ENCODE measurements at regions not wholly inside any gene's neighbourhood (a gene's known extent, or its start where the extent isn't known, plus 50 kb on each side); places are given as distances from the start of the nearest gene placed in this dataset.

GRCh38 chr10:78806681-78807221, 262.0 kb upstream of the ZMIZ1 start:
- DNase-seq = no peak

GRCh38 chr10:78807504-78808203, 261.1 kb upstream of the ZMIZ1 start:
- no peak for DNase-seq

DNA sequence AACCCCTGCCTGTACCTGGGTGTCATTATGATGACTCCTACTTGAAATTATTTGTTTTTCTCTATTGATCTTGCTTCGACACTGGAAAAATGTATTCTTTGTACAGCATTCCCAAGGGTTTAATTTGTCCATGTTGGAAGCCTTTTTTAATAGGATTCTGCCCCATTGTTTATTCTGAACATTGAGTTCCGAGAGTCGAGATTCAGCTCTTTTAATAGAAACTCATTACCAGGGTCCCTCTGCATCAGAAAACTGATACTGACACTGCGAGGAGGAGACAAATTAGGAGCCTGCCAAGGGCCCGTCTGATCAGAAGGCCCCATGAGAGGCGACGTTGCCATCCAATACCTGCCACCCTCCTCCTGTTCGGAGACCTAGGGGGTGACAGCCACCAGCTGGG, 260.5 kb upstream of the ZMIZ1 start:
- no peak for DNase-seq

DNA sequence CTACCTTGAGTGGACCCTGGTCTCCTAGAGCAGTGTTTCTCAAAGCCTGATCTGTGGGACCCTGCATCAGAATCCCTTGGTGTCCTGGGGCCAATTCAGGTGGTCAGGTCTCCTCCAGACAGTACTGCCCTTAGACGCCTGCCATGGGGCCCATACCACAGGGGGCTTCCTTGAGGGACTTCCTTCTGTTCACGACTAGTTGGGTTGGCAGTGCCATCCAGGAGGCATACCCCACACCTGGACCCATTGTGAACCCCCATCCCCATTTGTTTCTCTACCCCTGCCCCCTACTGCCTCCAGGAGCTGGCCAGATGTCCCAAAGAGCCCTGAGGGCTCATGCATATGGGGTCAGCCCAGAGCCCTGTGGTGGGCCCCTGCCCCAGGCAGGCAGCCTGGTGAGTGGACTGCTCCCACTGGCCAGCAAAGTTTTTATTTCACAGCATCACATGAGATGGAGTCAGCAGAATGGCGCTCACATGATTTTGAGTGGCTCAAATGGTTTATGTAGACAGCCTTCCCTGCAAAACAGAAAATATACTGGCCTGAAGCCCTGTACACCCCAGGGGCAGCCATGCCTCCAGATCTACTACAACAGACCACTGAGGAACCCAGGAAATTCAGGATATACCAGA, 259.9 kb upstream of the ZMIZ1 start:
- DNase-seq = no peak

DNA sequence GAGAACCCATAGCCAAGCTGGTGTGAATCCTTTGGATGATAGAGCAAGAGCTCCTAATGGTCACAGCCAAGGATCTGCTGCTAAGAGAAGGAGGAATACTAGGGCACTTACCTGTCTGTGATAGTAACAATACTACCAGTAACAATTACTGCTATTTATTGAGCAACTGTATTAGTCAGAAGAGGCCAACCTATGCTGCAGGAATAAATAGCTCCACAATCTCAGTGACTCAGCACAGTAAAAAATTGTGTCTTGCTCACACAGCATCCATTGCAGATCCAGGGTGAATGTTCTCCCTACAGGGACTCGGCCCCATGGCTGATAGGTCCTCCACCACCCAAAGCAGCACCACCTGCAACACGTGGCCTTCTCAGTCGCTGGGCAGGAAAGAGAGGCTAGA, 257.6 kb upstream of the ZMIZ1 start:
- no peak for DNase-seq

DNA sequence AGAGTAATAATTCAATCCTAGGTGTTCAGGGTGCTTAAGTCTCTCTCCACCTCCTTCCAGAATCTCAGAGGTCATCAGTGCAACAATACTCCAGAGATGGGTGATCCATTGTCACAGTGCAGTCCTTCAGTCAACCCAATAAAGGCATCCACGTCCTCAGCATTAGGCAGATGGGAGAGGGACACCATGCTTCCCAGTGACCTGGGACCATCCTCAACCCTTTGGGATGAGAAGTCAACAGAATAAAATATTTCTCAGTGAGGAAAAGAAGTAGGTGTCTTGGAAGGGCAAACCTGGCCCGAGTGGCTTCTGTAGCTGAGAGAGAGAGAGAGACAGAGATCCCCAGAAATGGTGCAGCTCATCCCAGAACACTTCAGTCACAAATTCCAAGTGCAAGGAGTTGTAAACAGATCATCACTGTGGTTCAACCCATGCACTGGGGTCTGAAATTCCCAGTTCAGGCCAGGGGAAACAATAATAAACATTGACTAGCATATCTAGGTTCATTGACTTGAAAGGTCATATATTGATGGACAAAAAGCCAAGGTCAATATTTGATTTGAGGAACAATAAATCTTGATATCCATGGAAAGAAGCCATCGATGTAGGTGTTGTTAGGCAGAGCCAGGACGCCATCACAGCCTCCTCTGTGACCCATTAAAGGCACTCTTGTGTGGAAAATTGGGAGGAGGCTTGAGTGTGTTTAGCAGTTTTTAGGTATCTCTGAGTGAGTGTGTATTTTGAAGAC, 256.0 kb upstream of the ZMIZ1 start:
- DNase-seq = no peak

DNA sequence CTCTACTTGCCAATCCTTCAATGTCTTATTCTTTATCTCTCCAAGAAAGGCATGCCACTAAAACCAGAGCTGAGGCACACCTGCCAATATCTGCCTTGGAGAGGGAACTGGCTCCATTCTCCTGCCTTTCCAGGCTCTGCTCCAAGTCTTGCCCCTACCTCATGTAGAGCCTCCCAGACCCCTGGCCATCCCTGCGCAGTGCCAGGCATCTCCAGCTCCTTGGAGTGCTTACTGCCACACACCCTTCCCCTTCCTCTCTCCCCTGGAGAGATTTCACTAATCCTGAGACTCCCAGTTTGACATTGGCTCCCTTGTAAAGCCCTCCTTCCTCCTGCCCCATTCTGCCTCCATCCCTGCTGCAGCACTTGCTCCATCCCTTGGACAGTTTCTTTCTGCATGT, 255.2 kb upstream of the ZMIZ1 start:
- DNase-seq = no peak

- no peak for DNase-seq
Observed at GRCh38 chr10:78813998-78814399, 254.8 kb upstream of the ZMIZ1 start.

GRCh38 chr10:78814407-78814806, 254.4 kb upstream of the ZMIZ1 start:
- no peak for DNase-seq

GRCh38 chr10:78815702-78816334, 252.9 kb upstream of the ZMIZ1 start:
- no peak for DNase-seq

DNA sequence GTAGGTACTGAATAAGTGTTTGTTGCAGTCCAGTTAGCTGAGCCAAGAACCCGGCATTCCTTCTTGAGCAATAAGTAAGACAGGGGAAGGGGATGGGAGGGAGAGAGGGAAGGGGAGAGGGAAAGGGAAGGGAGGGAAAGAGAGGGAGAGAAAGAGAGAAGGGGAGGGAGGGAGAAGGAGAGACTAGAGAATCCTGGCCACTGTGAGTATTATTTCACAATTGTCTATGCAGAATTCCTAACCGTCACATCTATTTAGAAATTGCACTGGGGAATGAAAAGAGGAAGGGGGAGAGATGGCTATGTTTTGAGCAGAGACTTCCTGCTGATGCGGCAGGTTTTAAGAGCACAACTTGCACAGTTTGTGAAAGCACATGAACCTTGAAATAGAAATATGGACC, 251.4 kb upstream of the ZMIZ1 start:
- no peak for DNase-seq

GRCh38 chr10:78817804-78818203, 251.0 kb upstream of the ZMIZ1 start:
- DNase-seq = no peak

DNA sequence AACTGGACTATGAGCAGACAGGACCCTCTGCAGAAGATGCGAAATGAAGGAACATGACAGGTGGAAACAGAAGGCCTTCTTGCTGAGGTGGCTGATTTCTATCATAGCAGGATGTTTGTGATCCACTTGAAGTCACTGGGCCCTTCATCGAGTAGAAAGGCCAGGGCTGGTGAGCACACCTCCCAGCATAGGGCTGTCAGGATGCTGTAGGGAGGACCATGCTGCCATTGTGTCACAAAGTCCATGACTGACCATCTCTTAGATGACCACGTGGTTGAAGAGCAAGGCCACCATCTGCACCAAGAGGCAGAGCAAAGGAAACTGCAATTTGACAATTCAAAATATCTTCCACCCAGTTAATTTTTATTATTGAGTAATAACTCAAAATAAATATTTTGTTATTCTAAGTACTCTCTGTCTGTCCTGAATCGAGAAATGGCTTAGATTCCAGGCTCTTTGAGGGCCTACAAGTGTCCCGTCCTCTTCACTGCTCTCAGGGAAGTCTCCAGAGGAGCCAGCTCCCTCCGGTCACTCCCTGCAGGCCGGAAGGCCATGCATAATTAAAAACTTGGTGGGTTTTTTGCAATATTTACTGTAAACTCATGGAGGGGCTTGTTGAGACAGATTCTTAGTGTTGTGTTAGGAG, 249.3 kb upstream of the ZMIZ1 start:
- DNase-seq = no peak

- DNase-seq = no peak
Observed at GRCh38 chr10:78820007-78820362, 248.8 kb upstream of the ZMIZ1 start.

GRCh38 chr10:78821052-78821451, 247.7 kb upstream of the ZMIZ1 start:
- DNase-seq = no peak

- DNase-seq = no peak
Observed at GRCh38 chr10:78828647-78829539, 239.9 kb upstream of the ZMIZ1 start.

GRCh38 chr10:78829565-78829964, 239.2 kb upstream of the ZMIZ1 start:
- DNase-seq = no peak

DNA sequence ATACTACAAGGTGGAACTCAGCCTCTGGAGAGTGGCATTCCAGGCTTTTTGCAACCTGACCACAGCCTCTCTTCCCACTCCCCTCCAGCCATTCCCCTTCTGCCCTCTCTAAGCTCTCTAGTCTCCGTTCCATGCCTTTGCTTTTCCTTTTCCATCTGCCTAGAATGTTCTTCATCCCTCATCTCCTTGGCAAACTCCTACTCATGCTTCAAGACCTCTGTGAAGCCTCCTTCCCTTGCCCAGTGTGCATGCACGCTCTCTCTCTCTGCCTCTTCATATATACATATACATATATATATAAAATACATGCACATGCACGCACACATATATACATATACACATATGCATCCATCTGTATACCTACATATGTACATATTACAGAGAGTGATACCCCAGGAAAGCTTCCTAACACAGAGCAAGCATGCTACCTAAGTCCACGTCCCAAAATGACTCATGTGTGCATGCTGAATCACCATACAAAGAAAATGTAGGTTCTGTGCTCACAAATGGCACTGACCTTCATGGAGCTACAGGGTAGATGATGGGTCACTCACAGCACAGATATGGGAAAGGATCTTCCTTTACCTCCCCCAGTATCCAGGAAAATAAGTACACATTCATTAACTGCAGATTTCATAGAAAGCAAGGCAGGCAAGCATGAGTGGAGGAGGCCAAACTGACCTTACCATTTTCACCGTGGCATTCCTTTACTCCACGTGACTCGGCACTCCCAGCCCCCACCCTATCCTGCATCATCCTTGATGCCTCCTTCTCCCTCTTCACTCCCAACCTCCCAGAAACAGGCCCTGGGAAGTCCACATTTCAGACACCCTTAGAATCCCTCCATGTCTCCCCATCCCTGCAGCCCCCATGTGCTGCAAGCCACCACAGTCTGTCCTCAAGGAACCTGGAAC, 238.4 kb upstream of the ZMIZ1 start:
- no peak for DNase-seq

GRCh38 chr10:78830976-78831375, 237.8 kb upstream of the ZMIZ1 start:
- DNase-seq = no peak

DNA sequence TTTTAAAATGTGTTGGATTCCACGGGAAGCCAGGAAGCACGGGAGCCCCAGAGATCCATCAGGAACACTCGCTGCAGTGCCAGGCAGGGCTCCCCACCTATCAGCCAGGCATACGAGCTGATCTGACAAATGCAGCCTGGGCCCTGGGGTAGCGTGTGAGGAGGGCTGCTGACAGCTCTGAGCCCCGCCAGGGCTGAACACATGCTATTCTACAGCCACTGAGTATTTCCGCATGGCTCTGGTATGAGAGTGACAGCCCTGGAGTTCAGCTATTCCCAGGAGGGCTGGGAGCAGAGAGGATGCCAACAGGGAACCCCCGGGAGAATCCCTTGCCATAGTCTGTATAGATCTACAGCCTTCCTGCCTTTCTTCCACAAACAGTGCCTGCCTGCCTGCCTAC, 237.3 kb upstream of the ZMIZ1 start:
- DNase-seq = no peak
